ENCODE measurements at regions not wholly inside any gene's neighbourhood (a gene's known extent, or its start where the extent isn't known, plus 50 kb on each side); places are given as distances from the start of the nearest gene placed in this dataset.

DNA sequence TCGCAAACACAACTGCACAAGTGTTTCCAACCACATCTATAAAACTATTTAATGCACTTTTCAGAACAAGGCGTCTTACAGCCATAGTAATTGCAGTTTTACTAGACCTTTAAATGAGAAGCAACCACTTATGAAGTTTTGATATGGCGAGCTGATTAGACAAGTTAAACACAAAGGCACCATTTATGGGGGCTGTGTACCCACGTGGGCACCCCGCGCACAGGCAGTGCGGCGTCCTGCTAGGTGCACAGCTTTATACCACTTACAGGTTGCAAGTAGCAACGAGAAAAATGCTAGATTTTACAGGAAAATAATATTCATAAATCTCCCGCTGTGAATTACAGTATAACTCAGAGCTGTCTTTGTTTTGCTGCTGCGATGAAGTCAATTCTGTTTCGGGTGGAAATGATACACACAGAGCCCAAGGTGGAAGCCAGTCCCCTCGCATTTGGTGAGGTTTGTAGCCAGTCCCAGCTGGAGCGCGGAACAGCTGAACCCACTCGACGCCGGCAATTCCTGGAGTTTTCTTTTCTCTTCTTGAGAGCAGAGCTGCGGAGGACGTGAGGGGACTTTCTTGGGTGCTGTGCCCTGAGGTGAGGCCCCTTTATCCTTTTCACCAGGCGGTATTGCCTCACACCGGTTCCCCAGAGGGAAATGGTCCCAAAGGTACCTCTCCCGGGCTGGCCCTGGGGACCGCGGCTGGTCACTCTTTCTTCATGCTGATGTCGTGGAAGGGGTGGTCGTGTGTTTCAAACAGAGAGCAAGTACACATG lies 76.7 kb downstream of the PTGR3 start:
- intact Hi-C loops (cut with DNase I) = no loop called here
- peak; percentile 50 for DNase-seq (ENCODE audit: low spot score)

DNA sequence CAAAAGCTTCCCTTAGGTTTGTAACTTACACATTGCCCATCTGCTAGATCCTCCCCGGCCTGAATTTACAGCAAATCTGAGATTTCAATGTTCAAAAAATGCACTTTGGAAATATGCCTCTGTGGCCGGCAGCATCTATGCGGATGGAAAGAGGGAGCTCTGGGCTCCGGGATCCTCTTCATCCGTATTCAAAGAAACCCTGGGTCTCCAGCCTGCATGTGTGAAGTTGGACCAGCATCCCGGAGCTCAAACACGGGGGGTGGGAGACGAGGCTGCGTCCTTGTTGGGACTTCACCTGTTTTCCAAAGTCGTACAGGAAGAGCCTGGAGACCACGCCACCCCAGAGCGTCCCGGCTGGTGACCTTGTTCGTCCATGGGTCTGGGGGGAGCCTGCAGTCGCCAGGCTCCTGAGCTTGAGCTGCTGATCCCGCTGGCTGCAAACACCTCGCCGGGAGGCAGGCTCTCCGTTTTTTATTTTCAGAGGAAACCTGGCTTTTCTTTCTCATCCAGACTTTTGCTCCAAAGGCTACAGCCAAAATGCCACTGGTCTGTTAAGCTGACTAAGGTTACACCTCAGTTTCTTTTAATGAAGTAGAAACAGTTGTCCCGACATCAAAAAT lies 77.4 kb downstream of the PTGR3 start:
- intact Hi-C loops (cut with DNase I) = no loop called here
- peak; percentile 61 for DNase-seq (ENCODE audit: low spot score)

DNA sequence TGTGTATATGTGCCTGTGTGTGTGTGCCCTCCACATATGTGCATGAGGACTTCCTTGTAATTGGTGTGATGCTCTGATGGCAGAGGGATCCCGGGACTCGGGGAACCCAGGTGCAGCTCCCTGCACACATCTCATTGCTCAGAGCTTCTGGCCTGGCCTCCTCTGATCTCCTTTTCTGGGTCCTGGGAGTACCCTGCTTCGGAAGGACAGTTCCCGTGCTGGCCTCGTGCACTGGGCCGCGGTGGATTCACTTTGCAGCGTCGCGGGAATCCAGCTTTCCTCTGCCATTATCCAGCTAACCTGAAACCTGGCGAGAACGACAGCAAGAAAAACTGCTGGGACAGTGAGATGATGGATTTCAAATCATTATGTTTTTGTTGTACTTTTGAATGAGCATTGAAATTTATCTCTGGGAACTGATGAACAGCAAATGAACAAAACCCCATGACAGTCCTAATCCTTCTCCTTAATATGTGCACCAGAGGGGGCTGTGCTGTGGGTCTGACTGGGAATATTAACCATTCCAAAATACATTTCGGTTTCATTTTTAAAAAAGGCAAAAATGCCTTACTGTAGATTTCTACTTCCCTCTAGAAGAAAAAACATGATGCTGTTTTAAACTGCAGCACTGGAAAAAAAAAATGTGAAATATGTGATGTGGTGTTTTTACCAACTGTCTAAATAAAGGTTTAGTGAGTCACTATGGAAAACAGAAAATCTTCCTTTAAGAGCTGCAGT lies 78.2 kb downstream of the PTGR3 start:
- intact Hi-C loops (cut with DNase I) = no loop called here
- peak; percentile 43 for DNase-seq (ENCODE audit: low spot score)

DNA sequence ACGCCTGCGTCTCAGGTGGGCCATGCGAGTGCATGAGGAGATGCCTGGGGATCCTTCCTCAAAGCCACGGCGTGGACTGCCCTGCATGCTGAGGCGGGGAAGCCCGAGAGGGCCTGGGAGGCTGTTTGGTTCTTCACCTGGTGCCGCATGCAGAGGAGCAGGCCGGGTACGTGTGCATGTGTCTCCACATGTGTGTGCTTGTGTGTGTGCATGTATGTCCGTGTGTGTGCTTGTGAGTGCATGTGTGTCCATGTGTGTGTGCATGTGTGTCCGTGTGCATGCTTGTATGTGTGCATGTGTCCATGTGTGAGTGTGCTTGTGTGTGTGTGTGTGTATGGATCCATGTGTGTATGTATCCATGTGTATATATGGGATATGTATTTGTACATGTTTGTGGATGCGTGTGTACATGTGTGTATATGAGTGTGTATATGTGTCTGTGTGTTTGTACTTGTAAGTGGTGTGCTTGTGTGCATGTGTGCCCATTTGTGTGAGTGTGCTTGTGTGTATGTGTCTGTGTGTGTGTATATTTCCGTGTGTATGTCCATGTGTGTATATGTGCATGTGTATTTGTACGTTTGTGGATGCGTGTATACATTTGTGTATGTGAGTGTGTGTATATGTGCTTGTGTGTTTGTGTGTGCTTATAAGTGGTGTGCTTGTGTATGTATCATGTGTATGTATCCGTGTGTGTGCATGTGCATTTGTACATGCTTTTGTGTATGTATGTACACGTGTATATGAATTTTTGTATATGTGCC lies 79.0 kb downstream of the PTGR3 start:
- DNase-seq (ENCODE audit: low spot score) = peak; percentile 72
- intact Hi-C loops (cut with DNase I) = no loop called here

DNA sequence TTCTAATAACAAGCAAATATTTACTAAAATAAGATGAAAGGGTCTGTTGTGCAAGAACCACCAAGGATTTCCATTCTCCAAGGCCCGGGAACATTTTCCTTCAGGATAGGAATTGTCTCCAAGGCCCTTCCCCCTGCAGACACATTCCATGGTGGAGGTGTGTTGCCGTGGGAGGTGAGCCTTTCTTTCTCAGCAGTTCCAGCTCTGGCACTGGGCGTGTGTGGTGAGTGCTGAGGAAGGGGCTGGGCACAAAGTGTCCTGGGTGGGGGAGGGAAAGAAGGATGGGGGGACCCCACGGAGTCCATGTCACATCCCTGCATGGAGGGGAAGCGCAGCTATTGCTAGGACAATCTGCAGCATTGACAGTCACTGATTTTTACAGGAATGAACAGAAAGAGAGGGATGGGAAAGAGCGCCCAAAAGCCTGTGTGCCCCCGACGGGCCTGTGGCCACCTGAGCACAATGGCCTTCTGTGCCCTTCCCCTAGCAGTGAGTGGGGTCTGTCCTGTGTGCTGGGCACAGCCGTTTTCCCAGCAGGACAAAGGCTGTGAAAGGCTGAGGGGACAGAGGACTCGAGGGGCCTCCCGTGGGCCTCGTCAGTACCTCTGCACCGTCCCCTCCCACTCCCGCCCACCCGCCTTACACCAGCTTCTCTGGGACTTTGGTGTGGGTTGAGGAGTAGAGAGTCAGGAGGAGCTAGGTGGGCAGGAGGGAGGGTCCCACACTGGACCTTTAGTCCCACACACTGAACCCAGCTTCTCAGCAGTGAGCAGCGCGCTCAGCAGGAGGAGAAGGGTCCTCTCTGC lies 79.8 kb downstream of the PTGR3 start:
- intact Hi-C loops (cut with DNase I) = no loop called here
- peak; percentile 46 for DNase-seq (ENCODE audit: low spot score)

DNA sequence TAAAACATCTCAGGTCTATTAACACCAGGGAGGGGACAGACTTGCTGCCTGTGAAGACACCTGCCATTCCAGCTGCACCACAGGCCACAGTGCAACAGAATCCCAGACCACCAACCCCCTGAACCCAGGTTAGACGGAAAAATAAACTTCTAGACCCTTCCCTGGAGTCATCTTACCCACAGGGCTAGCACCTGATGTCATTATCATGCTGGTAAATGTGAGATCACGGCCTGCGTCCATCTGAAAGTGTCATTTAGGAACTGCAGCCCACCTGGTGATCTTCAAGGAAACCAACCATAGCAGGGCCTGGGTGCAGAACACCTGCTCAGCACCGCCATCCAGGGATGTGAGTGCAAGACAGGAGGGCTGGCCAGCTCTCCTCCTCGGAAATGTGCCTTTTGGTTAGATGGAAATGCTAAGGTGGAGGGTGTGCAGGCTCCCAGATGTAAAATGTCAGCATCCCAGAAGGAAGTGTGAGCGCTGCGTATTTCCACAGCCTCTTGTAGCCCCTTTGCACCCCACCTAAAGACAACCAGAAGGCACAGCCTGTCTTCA lies 80.8 kb downstream of the PTGR3 start:
- intact Hi-C loops (cut with DNase I) = no loop called here

DNA sequence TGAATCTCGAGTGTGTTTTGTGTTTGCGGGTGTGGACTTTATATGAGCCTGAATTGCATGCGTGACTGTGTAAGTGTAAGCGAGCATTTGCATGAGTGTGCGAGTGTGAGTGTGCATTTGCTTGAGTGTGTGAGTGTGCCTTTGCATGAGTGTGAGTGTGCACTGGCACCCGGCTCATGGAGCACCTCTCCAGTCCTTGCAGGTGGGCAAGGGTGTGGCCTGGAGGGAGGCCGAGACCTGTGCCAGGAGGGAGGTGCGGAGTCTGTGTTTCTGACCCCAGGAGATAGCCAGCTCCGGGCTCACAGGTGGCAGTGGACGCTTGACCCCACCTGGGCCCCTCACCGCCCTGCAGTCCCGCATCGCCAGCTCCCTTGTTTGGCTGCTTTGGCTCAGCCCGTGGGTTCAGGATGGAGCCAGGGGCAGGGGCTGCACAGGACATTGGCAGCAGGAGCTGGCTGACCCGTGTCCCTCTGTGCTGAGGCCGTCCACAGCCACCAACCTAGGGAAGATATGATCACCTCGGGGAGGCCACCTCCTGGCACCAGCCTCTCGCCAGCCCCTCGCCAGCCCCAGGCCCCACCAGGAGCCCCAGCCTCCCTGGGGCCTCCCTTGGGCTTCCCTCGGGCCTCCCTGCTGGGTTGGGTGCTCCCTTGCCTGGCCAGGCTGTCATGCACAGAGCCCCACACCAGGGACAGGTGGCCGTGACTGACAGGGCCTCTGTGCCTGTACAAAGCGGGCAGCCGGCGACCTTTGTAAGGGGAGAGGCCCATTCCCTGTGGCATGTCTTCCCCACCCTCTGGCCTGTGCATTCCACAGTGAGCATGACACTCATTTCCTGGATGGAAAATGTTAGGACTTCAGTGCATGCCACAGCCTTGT lies 81.6 kb downstream of the PTGR3 start:
- intact Hi-C loops (cut with DNase I) = no loop called here
- peak; percentile 58 for DNase-seq (ENCODE audit: low spot score)

More for the DNA sequence above, 80.8 kb downstream of the PTGR3 start:
- peak; percentile 14 for DNase-seq (ENCODE audit: low spot score)

DNA sequence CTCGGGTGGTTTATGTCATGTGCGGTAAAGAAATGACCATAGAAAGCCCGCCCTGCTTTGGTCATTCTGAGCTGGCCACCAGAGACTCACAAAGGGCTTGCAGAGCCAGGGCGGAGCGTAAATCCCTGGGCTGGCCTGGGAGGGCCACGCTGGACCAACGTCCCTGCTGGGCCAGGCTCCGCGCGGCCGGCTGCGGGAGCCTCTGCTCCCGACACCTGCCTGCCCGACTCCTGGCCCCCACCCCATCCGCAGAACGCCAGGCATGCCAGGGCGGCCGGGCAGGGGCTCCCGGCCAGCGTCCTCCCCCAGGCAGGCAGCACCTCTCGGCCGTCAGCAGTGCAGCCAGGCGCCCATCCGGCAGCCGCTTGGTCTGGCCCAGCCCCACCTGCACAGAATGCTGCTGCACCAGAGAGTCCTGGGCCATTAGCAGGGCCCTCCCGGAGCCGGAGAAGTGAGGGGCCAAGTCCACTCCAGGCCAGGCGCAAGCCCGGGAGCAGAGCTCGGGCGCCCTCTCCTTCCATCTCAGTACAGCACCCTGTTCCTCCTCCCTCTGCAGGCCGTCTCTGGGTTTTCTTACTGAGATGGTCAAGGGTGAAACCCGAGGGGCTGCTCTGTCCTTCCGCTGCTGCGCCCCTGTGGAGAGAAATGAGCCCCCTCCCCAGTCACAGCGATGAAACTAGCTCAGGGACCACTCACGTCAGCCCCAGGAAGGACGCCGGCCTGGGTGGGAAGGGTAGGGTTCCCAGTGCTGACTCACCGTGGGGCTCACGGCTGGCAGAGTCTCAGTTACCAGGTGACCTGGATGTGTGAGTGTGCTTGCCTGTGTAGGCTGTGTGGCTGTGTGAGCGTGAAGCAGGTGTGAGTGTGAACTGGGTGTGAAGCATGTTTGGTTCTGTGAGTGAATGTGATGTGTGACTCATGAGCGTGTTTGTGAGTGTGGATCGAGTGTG lies 83.3 kb downstream of the PTGR3 start:
- intact Hi-C loops (cut with DNase I) = no loop called here
- peak; percentile 63 for DNase-seq (ENCODE audit: low spot score)

DNA sequence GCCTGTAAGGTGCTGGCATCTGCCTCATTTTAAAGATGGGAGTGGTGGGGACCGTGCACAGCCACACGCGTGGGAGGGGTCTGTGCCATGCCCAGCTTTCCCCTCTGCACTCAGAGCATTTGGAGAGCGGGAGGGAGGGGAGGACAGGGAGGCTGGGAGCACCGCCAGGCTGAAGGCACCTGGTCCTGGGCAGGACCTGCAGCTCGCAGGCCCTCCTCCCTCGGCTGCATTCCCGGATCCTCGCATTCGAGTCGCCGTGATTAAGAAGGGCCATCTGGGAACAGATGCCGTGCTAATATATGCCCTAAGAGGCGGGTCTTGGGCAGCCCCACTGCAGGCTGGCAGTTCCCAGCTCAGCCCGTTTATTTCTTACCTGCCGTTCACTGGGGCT lies 84.0 kb downstream of the PTGR3 start:
- DNase-seq (ENCODE audit: low spot score) = no peak
- intact Hi-C loops (cut with DNase I) = no loop called here

DNA sequence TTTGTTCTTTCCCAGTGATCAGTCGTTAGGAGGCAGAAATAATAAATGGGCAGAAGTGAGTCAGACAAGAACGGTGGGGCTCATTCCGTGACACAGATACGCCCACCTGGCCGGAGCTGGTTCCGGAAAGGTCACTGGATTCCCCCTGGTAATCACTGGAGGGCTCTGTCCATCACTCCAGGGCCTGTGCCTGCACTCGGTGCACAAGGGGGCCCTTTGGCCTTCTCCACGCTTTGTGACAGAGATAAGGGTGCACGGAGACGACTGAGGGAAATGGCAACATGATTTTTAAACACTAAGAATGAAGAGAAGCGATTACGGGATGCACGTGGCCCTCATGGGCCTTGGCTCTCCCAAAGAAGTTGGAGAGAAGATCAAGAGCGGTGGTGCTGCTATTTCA lies 84.4 kb downstream of the PTGR3 start:
- intact Hi-C loops (cut with DNase I) = no loop called here
- no peak for DNase-seq (ENCODE audit: low spot score)

DNA sequence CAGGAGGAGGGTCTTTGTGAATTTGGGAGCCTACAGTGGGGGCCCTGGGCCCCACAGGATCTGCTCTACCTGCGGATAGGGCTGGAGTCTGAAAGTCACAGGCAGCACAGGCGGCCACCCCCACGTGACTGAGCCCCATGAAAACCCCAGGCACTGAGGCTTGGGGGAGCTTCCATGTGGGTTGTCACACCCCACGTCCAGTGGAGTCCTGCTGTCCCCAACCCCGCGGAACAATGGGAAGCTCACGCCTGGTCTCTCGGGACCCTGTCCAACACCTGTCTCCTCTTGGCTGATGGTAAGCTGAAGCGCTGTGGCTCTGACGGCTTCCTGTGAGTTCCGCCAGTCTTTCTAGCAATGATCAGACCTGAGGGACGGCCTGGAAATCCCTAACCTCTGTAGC lies 85.8 kb downstream of the PTGR3 start:
- intact Hi-C loops (cut with DNase I) = no loop called here
- DNase-seq (ENCODE audit: low spot score) = no peak

DNA sequence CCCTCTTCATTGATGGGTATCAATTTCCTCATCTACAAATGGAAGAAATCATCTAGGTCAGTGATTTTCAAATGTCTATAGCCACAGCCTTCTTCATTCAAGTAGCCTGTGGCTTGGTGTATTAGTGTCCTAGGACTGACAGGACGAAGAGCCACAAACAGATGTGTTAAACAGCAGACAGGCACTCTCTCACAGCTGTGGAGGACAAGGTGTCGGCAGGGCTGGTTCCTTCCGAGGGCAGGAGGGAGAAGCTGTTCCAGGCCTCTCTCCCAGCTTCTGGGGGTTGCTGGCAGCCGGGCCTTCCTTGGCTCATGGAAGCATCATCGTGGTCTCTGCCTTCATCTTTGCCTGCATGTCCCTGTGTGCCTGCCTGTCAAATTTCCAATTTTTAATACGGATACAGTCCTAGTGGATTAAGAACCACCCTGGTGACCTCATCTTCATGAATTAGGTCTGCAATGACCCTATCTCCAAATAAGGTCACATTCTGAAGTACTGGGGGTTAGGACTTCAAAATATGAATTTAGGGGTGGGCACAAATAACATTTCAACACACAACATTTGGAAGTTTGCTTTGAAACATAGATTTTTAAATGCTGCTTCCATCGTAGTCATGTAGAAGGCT lies 86.5 kb downstream of the PTGR3 start:
- intact Hi-C loops (cut with DNase I) = no loop called here
- DNase-seq (ENCODE audit: low spot score) = no peak

DNA sequence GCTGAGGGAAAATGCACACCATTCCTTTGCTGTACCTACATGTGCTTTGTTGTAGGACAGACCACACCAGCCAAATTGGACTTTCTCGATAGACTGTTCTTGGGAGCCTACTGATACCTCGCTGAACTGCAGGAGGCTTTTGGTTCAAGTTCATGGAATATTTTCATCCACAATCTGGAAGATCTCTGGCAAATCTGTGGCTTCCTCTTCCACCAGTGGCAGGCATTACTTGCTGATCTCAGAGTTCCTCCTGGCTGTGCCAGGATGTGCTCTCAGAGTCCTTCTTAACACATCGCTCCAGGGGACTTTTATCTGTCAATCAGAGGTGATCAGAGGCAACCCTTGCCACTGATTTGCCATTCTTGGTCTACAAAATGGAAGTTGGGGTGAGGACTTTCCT lies 87.7 kb downstream of the PTGR3 start:
- no peak for DNase-seq (ENCODE audit: low spot score)
- intact Hi-C loops (cut with DNase I) = no loop called here

DNA sequence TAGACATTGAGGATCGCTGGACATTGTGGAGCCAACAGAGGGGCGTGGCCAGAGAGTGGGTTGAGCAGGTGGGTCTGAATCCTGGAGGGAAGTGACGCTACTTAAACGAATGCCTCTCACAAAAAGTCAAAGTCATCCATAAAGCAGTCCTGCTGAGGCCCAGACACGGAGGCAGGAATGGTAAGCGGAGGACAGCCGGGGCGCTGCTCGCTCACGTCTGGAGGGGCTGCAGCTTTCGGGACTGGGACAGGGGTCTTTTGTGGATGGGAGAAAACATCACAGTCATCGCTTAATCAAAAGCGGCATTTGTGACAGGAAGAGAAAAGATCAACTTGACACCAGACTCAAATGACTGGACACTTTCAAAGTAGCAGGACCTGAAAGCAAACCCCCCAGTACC lies 88.4 kb downstream of the PTGR3 start:
- intact Hi-C loops (cut with DNase I) = no loop called here
- no peak for DNase-seq (ENCODE audit: low spot score)

DNA sequence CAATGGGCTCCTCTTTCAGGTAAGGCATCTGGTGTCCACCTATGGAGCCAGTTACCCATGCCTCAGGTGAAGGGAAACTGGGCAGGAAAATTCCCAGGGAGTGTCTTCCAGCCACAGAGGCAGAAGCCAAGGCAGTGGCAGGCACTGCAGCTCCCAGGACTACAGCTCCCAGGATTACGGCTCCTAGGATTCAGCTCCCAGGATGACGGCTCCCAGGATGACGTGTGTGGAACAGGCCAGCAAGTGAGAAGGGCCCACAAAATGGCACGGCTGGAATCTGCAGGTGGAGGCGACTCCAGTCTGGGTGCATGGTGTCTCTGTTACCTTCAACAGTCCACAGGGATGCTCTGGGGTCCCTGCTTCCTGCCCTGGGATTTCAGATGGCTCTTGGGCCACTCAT lies 92.1 kb downstream of the PTGR3 start:
- DNase-seq (ENCODE audit: low spot score) = no peak
- intact Hi-C loops (cut with DNase I) = no loop called here

DNA sequence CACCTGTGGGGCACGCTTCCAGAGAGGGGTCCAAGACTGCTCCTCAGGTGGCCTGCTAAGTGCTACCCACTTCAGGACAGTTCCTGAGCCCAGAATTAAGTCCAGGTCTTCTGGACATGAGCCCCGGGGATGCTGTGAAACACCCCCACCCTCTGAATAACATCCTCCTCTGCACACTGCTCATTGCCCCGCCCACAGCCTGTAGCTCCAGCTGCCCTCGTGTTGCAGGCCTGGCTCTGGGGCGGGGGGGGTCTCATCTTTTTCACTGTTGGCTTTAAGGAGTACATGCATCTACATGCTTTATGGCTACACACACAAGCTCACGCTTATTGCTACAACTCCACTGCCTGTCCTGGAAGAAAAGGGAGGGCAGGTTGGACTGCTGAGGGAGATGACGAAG lies 92.8 kb downstream of the PTGR3 start:
- DNase-seq (ENCODE audit: low spot score) = no peak
- intact Hi-C loops (cut with DNase I) = no loop called here

DNA sequence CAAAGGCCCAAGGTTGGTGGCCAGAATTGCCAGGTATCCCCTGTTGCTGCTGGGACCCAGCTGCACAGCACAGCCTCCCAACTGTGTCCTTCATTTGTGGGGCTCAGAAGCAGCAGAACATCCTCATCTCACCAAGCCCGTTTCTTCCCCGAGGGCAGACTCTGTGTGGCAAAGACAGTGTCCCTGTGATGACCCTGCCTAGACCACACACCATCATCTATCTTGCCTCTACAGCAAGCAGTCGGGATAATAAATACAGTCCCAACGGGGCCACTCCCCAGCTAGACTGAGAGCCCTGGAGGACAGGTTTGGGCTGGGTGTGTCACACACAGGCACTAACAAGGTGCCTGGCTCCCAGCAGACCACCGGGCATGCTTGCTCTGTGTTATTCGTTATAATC lies 93.4 kb downstream of the PTGR3 start:
- intact Hi-C loops (cut with DNase I) = no loop called here
- DNase-seq (ENCODE audit: low spot score) = no peak

Measured in cardiac septum (tissue), 1 donor.